ENCODE measurements at regions not wholly inside any gene's neighbourhood (a gene's known extent, or its start where the extent isn't known, plus 50 kb on each side); places are given as distances from the start of the nearest gene placed in this dataset.

DNA sequence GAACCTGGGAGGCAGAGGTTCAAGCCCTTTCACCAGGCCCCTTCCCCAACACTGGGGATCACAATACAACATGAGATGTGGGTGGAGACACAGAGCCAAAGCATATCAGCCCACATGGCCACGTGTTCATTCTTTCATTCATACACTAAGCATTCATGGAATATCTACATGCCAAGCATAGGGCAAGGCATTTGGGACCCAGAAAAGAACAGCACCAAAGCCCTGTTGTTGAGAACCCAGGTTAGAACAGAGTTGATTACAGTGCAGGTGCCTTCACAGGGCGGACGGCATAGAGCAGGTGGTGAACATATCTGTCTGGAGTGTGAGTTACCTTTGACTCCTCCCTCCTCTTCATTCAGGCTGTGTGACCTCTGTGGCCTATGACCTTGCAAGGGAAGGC is 159.4 kb upstream of the GSC start (continued):
- TF ChIP-seq, protein P1, sequence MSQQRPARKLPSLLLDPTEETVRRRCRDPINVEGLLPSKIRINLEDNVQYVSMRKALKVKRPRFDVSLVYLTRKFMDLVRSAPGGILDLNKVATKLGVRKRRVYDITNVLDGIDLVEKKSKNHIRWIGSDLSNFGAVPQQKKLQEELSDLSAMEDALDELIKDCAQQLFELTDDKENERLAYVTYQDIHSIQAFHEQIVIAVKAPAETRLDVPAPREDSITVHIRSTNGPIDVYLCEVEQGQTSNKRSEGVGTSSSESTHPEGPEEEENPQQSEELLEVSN (IDR thresholded peaks at IDR 0.05), result no peak
- no peak for TF ChIP-seq POLR2AphosphoS5 (IDR thresholded peaks at IDR 0.05; ENCODE audit: low read depth, low read length)
- TF ChIP-seq YY1 (IDR thresholded peaks at IDR 0.05; ENCODE audit: low read depth, low read length), result no peak
- no peak for TF ChIP-seq TAF1 (IDR thresholded peaks at IDR 0.05; ENCODE audit: low read depth, low read length)

Data from H1 (cell line).